OCI-LY3 (cell line): ENCODE measurements at regions not wholly inside any gene's neighbourhood (a gene's known extent, or its start where the extent isn't known, plus 50 kb on each side); places are given as distances from the start of the nearest gene placed in this dataset.

ENCODE experiments used
- CTCF ChIP-seq: fragments of 200-600, 300-600 bp; sonication (generic); IDR thresholded peaks from 2 replicates; pipeline ENCODE4 v1.5.1; 2014; ENCODE audit warnings: antibody characterized with exemption, low read length, low read depth
- EZH2phosphoT487 ChIP-seq: fragments of 200-600 bp; shearing (Covaris generic); IDR thresholded peaks from 2 replicates; pipeline ENCODE4 v1.6.1; 2018; ENCODE audit warnings: antibody characterized with exemption, mixed run types, low read depth

GRCh38 chr1:30135698-30136097 is 587.7 kb downstream of the MATN1 start:
- TF ChIP-seq CTCF (no peak), EZH2phosphoT487 (no peak)
